ENCODE measurements at regions not wholly inside any gene's neighbourhood (a gene's known extent, or its start where the extent isn't known, plus 50 kb on each side); places are given as distances from the start of the nearest gene placed in this dataset.

DNA sequence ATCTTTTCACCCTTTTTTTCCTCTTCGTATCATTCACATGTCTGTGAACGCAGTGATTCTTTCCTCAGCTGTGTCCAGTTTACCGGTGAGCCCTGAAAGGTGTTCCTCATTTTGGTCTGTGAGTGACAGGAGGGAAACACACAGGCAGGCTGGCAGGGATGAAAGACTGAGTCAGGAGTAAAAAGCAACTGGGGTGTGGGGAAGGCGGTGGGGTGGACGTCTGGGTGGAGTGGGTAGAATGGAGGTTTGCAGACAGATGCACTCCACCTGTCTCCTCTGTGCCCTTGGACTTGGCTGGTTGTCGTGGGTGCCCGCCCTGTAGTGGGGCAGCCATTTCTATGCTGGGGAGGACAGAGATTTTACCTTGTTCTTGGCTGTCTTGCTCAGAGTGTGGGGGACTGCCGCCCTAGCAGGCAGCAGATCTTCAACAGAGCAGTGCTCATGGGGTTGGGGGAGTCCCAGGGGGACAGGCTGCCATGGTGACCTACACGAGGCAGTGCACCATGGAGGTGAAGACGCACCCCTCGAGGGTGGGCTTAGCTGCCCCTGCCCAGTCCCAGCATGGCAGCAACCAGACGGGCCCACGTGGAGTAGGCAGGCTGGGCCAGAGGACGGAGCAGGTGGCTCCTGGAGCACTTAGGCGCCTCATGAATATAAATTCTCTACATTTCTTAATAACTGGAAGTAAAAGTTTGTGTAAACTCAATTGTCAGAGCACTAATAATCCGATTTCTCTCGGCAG, 603.7 kb downstream of the TBC1D22A start:
- H3K9ac ChIP-seq (ENCODE audit: low read depth, low read length, poor library complexity, severe bottlenecking) = no peak overlapping the region

DNA sequence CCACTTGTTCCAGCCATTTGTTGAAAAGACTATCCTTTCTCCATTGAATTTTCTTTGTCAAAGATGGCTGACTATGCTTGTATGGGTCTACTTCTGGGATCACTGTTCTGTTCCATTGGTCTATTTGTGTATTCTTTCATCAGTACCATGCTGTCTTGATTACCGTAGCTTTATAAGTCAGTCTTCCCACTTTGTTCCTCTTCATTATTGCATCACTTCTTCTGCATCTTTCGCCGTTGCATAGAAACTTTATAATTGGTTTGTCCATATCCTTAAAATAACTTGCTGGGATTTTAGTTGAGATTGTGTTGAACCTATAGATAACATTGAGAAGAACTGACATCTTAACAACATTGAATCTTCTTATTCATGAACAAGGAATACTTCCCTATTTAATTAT, 598.8 kb downstream of the TBC1D22A start:
- Histone ChIP-seq H3K9me3 (ENCODE audit: insufficient read depth, low read depth, low read length) (peaks cover 13% of the 10 kb centered on the region; the same call in 1 of the 2 replicates), H3K36me3 (ENCODE audit: insufficient read depth, low read length) (no peaks in the 10 kb centered on the region), H3K4me3 (ENCODE audit: low read length, poor library complexity, severe bottlenecking) (no peak overlapping the region), H3K9ac (ENCODE audit: low read depth, low read length, poor library complexity, severe bottlenecking) (no peak overlapping the region), H3F3A (ENCODE audit: low read depth) (no peaks in the 10 kb centered on the region), H4K20me1 (ENCODE audit: insufficient read depth, low read length, poor library complexity, severe bottlenecking) (no peaks in the 10 kb centered on the region), H3K4me1 (ENCODE audit: insufficient read depth, low read length, poor library complexity, severe bottlenecking) (no peaks in the 10 kb centered on the region), H3K4me2 (ENCODE audit: low read depth, low read length, poor library complexity, severe bottlenecking) (no peak overlapping the region), H3K27me3 (ENCODE audit: insufficient read depth, low read length, poor library complexity, severe bottlenecking) (no peaks in the 10 kb centered on the region), H3K9me2 (replicated peaks; ENCODE audit: low read depth, low read length) (no peaks in the 10 kb centered on the region), H2AFZ (ENCODE audit: low read length) (no peak overlapping the region), H3K79me2 (ENCODE audit: insufficient read depth, low read length) (no peaks in the 10 kb centered on the region)
- TF ChIP-seq CTCF (conservative IDR thresholded peaks at IDR 0.05; ENCODE audit: low read length) = no peak
- TF ChIP-seq EZH2phosphoT487 (IDR thresholded peaks at IDR 0.05; ENCODE audit: borderline replicate concordance) = no peak

More for the DNA sequence above, 603.7 kb downstream of the TBC1D22A start:
- no peaks in the 10 kb centered on the region for H4K20me1 ChIP-seq (ENCODE audit: insufficient read depth, low read length, poor library complexity, severe bottlenecking)
- no peak for TF ChIP-seq CTCF (conservative IDR thresholded peaks at IDR 0.05; ENCODE audit: low read length)
- TF ChIP-seq EZH2phosphoT487 (IDR thresholded peaks at IDR 0.05; ENCODE audit: borderline replicate concordance) = no peak
- H3K4me1 ChIP-seq (ENCODE audit: insufficient read depth, low read length, poor library complexity, severe bottlenecking) = no peaks in the 10 kb centered on the region
- H3K79me2 ChIP-seq (ENCODE audit: insufficient read depth, low read length) = no peaks in the 10 kb centered on the region
- no peaks in the 10 kb centered on the region for H3K27me3 ChIP-seq (ENCODE audit: insufficient read depth, low read length, poor library complexity, severe bottlenecking)
- H3K9me3 ChIP-seq (ENCODE audit: insufficient read depth, low read depth, low read length) = peaks cover 15% of the 10 kb centered on the region; the same call in 1 of the 2 replicates
- H3K4me3 ChIP-seq (ENCODE audit: low read length, poor library complexity, severe bottlenecking) = no peak overlapping the region
- no peak overlapping the region for H2AFZ ChIP-seq (ENCODE audit: low read length)
- H3K9me2 ChIP-seq (replicated peaks; ENCODE audit: low read depth, low read length) = no peaks in the 10 kb centered on the region
- H3K36me3 ChIP-seq (ENCODE audit: insufficient read depth, low read length) = no peaks in the 10 kb centered on the region
- H3F3A ChIP-seq (ENCODE audit: low read depth) = no peaks in the 10 kb centered on the region
- no peak overlapping the region for H3K4me2 ChIP-seq (ENCODE audit: low read depth, low read length, poor library complexity, severe bottlenecking)

- Histone ChIP-seq H3K4me3 (ENCODE audit: low read length, poor library complexity, severe bottlenecking) (no peak overlapping the region), H4K20me1 (ENCODE audit: insufficient read depth, low read length, poor library complexity, severe bottlenecking) (no peaks in the 10 kb centered on the region), H3K4me2 (ENCODE audit: low read depth, low read length, poor library complexity, severe bottlenecking) (no peak overlapping the region), H3K27me3 (ENCODE audit: insufficient read depth, low read length, poor library complexity, severe bottlenecking) (no peaks in the 10 kb centered on the region), H3K9me2 (replicated peaks; ENCODE audit: low read depth, low read length) (no peaks in the 10 kb centered on the region), H3K9me3 (ENCODE audit: insufficient read depth, low read depth, low read length) (peaks cover 12% of the 10 kb centered on the region; the same call in 1 of the 2 replicates), H3F3A (ENCODE audit: low read depth) (no peaks in the 10 kb centered on the region), H3K79me2 (ENCODE audit: insufficient read depth, low read length) (no peaks in the 10 kb centered on the region), H3K9ac (ENCODE audit: low read depth, low read length, poor library complexity, severe bottlenecking) (no peak overlapping the region), H3K4me1 (ENCODE audit: insufficient read depth, low read length, poor library complexity, severe bottlenecking) (no peaks in the 10 kb centered on the region), H3K36me3 (ENCODE audit: insufficient read depth, low read length) (no peaks in the 10 kb centered on the region), H2AFZ (ENCODE audit: low read length) (no peak overlapping the region)
- no peak for TF ChIP-seq EZH2phosphoT487 (IDR thresholded peaks at IDR 0.05; ENCODE audit: borderline replicate concordance)
- TF ChIP-seq CTCF (conservative IDR thresholded peaks at IDR 0.05; ENCODE audit: low read length) = no peak
Measured at GRCh38 chr22:47357493-47357892, 595.0 kb downstream of the TBC1D22A start.
